HG03045 (cell line): ENCODE measurements at regions not wholly inside any gene's neighbourhood (a gene's known extent, or its start where the extent isn't known, plus 50 kb on each side); places are given as distances from the start of the nearest gene placed in this dataset.
A peak's percentile ranks its signal among the peaks of the same experiment; 100 is the strongest.

Experiments used
- ATAC-seq: cut with Tn5 transposase; IDR thresholded peaks from one replicate; pipeline ENCODE4 v1.9.1; 2021; ENCODE audit warnings: mild to moderate bottlenecking, moderate library complexity; ENCODE audit not compliant: unreplicated experiment

GRCh38 chr9:115250621-115251032 is 132.7 kb upstream of the TNC start:
- ATAC-seq = no peak

GRCh38 chr9:115254287-115255180 is 136.6 kb upstream of the TNC start:
- ATAC-seq = no peak

DNA sequence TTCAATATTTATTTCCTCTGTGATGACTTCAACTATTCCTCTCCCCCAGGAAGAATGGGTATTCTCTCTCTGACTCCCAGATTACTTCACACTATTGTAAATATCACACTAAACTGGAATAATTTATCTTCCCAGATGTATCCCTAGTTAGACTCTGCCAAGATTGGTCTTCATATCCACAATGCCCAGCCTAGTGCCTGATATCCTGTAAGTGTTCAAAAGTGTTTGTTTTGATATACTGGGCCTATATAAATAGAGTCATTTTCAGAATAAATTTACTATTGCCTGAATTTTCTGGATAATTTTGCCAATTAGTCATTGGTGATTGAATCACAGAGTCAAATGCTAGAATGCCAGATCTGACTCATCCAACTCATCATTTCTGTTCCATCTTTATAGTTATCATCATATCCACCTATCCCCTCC is 143.7 kb upstream of the TNC start:
- ATAC-seq = no peak

DNA sequence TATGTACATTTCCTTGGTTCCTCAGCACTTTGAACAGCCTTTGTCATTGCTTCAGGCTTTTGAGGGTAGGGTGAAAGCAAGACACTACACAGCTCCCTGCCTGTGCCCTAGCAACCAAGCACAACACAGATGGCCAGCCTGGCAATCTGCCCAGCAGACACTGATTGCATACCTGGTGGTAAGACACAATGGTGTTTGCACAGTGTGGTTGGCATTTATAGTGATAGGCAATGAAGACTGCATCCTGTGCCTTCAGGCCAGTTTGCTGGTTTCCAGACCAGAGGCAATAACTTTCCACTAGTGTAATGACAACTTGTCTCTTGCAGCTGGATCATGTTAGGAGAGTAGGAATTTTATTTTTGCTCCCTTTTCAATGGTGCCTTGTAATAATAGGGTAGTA is 144.5 kb upstream of the TNC start:
- ATAC-seq = no peak

DNA sequence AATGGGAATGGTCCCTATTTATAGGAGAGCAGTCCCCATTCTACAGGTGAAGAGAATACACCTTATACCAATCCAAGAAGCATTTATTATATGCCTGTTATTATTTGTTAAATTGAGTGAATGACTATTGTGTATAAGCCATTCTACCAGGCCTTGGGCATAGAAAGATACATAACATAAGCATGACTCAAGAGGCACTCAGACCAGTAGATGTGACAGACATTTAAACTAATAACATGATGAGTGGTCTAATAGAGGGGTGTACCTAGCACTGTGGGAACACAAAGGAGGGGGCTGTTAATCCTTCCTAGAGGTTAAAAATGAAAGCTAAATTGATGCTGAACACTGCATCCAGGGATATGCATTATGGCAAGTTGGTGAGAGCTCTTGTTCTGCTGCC is 145.0 kb upstream of the TNC start:
- no peak for ATAC-seq

GRCh38 chr9:115263371-115264075 is 145.6 kb upstream of the TNC start:
- ATAC-seq = no peak

- no peak for ATAC-seq
These were observed 146.4 kb upstream of the TNC start for GRCh38 chr9:115264313-115264712.

- ATAC-seq = no peak
These were observed 149.8 kb upstream of the TNC start for GRCh38 chr9:115267790-115268189.

DNA sequence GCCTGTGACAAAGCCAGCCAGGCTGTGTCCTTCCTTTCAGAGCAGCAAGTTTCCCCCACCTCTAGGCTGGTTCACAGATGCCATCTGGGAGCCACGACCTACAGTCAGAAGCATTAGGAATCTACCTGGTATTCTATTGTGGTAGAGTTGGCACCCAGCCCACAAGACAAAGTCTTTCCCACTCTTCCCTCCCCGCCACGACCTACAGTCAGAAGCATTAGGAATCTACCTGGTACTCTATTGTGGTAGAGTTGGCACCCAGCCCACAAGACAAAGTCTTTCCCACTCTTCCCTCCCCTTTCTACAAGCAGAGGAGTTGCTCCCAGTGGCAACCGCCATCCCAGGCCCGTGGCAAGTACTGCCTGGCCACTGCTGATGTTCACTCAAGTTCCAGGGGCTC is 157.8 kb upstream of the TNC start:
- ATAC-seq = no peak

DNA sequence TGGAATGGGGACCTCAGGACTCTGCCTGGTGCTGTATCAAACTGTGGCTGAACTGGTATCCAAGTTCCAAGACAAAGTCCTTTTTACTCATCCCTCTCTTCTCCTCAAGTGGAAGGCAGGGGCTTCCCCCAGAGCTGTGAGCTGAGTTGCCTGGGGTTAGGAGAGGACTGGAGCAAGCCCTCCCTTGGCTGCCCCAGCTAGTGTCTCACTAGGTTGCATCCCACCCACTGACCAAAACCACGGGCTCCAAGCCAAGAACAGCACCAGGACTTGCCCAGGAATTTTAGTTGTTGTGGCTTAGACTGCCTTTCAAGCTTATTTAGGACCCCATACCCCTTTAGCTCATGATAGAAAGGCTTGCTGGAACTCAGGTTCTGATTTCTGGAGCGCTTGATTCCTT is 158.7 kb upstream of the TNC start:
- no peak for ATAC-seq

- no peak for ATAC-seq
These were observed 159.3 kb upstream of the TNC start for GRCh38 chr9:115277301-115277700.

- ATAC-seq = peak; percentile 55
These were observed 160.5 kb upstream of the TNC start for GRCh38 chr9:115278326-115279035.

GRCh38 chr9:115283395-115283794 is 165.4 kb upstream of the TNC start:
- ATAC-seq = no peak

DNA sequence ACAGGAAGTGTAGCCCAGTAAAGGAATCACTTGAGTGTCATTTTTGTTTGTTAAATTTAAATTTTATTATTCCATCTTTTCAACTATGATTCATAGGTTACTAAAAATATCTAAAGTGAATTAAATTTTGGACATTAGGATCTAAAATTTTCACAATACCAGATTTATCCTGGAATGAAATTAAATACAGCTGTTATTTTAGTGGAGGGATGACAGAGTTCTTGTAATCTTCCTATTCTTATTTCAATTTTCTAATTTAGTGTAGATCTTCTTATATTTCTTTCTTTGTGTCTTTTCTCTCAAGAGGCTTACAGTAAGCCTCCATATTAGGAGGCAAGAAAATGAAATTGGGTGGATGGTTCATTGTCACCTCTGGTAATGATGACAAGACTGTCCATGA is 167.9 kb upstream of the TNC start:
- no peak for ATAC-seq

DNA sequence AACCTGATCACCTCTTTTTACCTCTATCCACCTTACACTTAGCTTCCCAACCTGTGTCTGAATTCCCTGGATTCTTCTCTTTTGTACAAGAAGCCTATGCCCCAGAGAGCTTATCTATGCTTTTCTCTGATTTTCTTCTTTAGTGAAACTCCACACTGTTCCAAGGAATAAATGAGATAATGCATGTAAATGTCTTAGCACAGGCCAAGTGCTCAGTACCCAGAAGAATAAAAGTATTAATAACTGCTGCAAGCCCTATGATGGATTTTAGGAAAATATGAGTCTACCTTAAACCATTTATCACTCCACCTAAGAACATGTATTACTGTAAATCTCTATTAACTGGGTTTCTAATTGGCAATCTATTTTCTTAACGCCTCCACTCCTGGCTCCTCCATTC is 168.5 kb upstream of the TNC start:
- no peak for ATAC-seq

DNA sequence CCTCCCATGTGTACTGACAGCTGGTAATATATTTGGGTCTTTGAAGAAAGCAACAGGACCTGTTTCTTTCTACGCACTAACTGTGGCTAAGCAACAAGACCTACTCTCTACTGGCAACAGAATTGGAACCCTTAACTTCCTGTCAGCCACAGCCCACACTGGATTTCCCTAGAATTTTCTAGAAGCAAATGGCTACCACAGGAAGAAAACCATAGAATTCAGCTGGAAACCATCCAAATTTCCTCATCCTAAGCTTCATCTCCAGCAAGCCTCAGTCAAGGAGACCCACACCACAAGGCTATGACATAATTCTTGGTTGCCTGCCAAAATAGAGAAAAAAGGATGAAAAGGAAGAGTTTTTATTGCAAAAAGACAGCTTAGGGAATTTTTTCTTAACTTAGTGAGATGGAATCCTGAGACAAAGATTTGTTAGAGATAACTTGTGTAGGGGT is 171.8 kb upstream of the TNC start:
- ATAC-seq = no peak

GRCh38 chr9:115291841-115292240 is 173.9 kb upstream of the TNC start:
- ATAC-seq = no peak

DNA sequence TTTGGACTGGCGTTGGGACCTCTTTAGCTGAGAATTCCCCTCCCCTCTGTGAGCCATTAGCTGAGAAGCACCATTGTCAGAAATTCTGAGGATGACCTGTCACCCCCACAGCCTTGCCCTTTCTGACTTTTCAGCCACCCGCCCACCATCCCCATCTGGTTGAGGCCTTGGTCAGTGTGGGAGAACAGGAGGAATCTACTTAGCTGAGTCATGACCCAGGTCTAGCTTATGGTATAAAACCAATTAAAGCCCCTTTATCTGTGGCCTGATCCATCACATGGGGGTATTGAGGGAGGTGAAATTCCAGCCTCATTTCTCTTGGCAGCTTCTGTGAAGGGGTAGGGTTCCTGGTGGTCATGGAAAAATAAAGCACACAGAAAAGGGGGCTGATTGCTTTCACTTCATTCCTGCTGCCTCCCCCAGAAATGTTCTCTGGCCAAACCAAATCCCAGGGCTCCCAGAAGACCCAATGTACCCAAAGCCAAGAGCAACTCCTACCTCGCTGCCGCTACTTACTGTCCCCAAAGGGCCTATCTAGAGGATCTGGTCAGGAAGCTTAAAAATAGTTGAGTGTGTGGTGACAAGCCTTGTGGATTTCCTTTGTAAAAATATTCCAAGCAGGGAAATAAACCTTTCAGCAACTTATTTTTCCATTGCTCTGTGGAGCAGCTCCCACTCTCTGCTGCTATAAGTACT is 174.8 kb upstream of the TNC start:
- ATAC-seq = no peak

DNA sequence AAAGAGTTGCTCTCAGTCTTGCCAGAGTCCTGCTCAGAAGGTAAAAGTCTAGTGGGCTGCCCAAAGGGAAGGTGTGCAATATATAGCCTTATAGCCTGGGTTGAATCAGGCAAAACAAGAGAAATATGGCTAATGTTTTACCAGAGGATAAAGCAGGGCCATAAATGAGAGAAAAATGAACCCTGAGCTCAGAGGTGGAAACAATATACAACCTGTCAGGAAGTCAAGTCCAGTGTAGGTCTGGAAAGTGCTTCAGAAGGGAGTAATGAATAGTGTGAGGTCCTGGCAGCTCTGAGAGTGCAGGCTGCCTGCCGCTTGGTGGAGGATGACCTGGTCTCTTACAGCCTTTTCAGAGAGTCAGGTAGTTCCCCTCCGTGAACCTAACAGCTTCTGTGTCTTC is 177.8 kb upstream of the TNC start:
- ATAC-seq = no peak

- ATAC-seq = no peak
These were observed 179.0 kb upstream of the TNC start for GRCh38 chr9:115296831-115297565.
